Ishikawa (cell line): ENCODE measurements at regions not wholly inside any gene's neighbourhood (a gene's known extent, or its start where the extent isn't known, plus 50 kb on each side); places are given as distances from the start of the nearest gene placed in this dataset.

Experiments used
- CEBPB ChIP-seq: IDR thresholded peaks from 2 replicates; pipeline ENCODE4 v1.6.1; 2012
- CREB1 ChIP-seq: IDR thresholded peaks from 2 replicates; pipeline ENCODE4 v1.6.1; 2012; ENCODE audit warnings: low read depth
- EGR1 ChIP-seq: IDR thresholded peaks from 2 replicates; pipeline ENCODE4 v1.6.1; 2012
- EP300 ChIP-seq: IDR thresholded peaks from 2 replicates; pipeline ENCODE4 v1.6.1; 2012; ENCODE audit warnings: borderline replicate concordance
- FOXM1 ChIP-seq: IDR thresholded peaks from 2 replicates; pipeline ENCODE4 v1.6.1; 2012; ENCODE audit warnings: low read depth, borderline replicate concordance
- MAX ChIP-seq: IDR thresholded peaks from 2 replicates; pipeline ENCODE4 v1.6.1; 2012
- NFIC ChIP-seq: IDR thresholded peaks from 2 replicates; pipeline ENCODE4 v1.6.1; 2012
- RAD21 ChIP-seq: IDR thresholded peaks from 2 replicates; pipeline ENCODE4 v1.6.1; 2012; ENCODE audit warnings: low read depth
- REST ChIP-seq: IDR thresholded peaks from 2 replicates; pipeline ENCODE4 v1.6.1; 2012; ENCODE audit warnings: low read depth, mild to moderate bottlenecking
- TAF1 ChIP-seq: IDR thresholded peaks from 2 replicates; pipeline ENCODE4 v1.6.1; 2012; ENCODE audit warnings: low read depth, mild to moderate bottlenecking
- TCF12 ChIP-seq: IDR thresholded peaks from 2 replicates; pipeline ENCODE4 v1.6.1; 2012; ENCODE audit warnings: low read depth
- TEAD4 ChIP-seq: IDR thresholded peaks from 2 replicates; pipeline ENCODE4 v1.6.1; 2012
- USF1 ChIP-seq: IDR thresholded peaks from 2 replicates; pipeline ENCODE4 v1.6.1; 2012
- YY1 ChIP-seq: IDR thresholded peaks from 2 replicates; pipeline ENCODE4 v1.6.1; 2012; ENCODE audit warnings: low read depth
- ZBTB7A ChIP-seq: IDR thresholded peaks from 2 replicates; pipeline ENCODE4 v1.6.1; 2012; ENCODE audit warnings: low read depth

- TF ChIP-seq CEBPB (no peak), EGR1 (no peak), CREB1 (no peak), RAD21 (no peak)
These were observed 573.9 kb upstream of the PCDH15 start for GRCh38 chr10:55374917-55375316.

- no peak for TF ChIP-seq ZBTB7A
- TF ChIP-seq TCF12: no peak
- no peak for TF ChIP-seq RAD21
- TF ChIP-seq NFIC: no peak
- TF ChIP-seq YY1: no peak
- TF ChIP-seq CREB1: no peak
- TF ChIP-seq TAF1: no peak
- no peak for TF ChIP-seq FOXM1
- no peak for TF ChIP-seq REST
- no peak for TF ChIP-seq EGR1
- TF ChIP-seq USF1: no peak
- TF ChIP-seq MAX: no peak
- TF ChIP-seq TEAD4: no peak
- TF ChIP-seq EP300: no peak
- TF ChIP-seq CEBPB: no peak
These were observed 573.0 kb upstream of the PCDH15 start for GRCh38 chr10:55374060-55374459.

GRCh38 chr10:55369670-55370420, 568.8 kb upstream of the PCDH15 start:
- TF ChIP-seq YY1: no peak
- TF ChIP-seq CEBPB: peak; percentile 69
- TF ChIP-seq FOXM1: no peak
- TF ChIP-seq TEAD4: no peak

GRCh38 chr10:55368467-55368866, 567.4 kb upstream of the PCDH15 start:
- TF ChIP-seq ZBTB7A: no peak
- no peak for TF ChIP-seq TEAD4
- no peak for TF ChIP-seq EP300
- no peak for TF ChIP-seq USF1
- no peak for TF ChIP-seq CEBPB
- TF ChIP-seq EGR1: no peak
- no peak for TF ChIP-seq REST
- TF ChIP-seq TCF12: no peak
- no peak for TF ChIP-seq MAX
- no peak for TF ChIP-seq CREB1
- TF ChIP-seq FOXM1: no peak
- no peak for TF ChIP-seq YY1
- TF ChIP-seq NFIC: no peak
- no peak for TF ChIP-seq RAD21
- TF ChIP-seq TAF1: no peak

- TF ChIP-seq TCF12 (no peak), CREB1 (no peak), MAX (no peak), REST (no peak)
These were observed 566.5 kb upstream of the PCDH15 start for GRCh38 chr10:55367555-55367954.
